Dendritic cell treated with granulocyte-macrophage colony-stimulating factor and Interleukin-4, amounts not matched to agents 40 ng/mL and 50 ng/mL, for 4 days (primary cell): ENCODE measurements at regions not wholly inside any gene's neighbourhood (a gene's known extent, or its start where the extent isn't known, plus 50 kb on each side); places are given as distances from the start of the nearest gene placed in this dataset.
"Not testable (repeated sequence)": the region's sequence is repeated elsewhere in the genome, so short reads cannot be mapped to it uniquely, and the experiment has no call there.

Experiments used
- H3K27ac Mint-ChIP-seq: one replicate; pipeline ENCODE4 v1.8.0; 2022; ENCODE audit warnings: mild to moderate bottlenecking, mixed read lengths
- H3K27me3 Mint-ChIP-seq: one replicate; pipeline ENCODE4 v1.8.0; 2022; ENCODE audit warnings: mild to moderate bottlenecking, mixed read lengths
- H3K36me3 Mint-ChIP-seq: one replicate; pipeline ENCODE4 v1.8.0; 2022; ENCODE audit warnings: low read depth, mixed read lengths
- H3K4me1 Mint-ChIP-seq: one replicate; pipeline ENCODE4 v1.8.0; 2022; ENCODE audit warnings: low read depth, mixed read lengths
- H3K4me3 Mint-ChIP-seq: one replicate; pipeline ENCODE4 v1.8.0; 2022; ENCODE audit warnings: mild to moderate bottlenecking, moderate library complexity, mixed read lengths
- H3K9me3 Mint-ChIP-seq: one replicate; pipeline ENCODE4 v1.8.0; 2022; ENCODE audit warnings: mixed read lengths
- intact Hi-C: fragments of 100-400 bp; cut with micrococcal nuclease; formaldehyde crosslinking; loops from one replicate; pipeline ENCODE4 v1.15.0; 2022

- Mint-ChIP-seq H3K36me3 (no peaks in the 10 kb centered on the region), H3K27ac (no peak overlapping the region), H3K27me3 (no peaks in the 10 kb centered on the region), H3K4me3 (no peak overlapping the region), H3K9me3 (no peaks in the 10 kb centered on the region), H3K4me1 (no peaks in the 10 kb centered on the region)
- intact Hi-C loops = no loop called here
These were observed 176.1 kb upstream of the FGF10 start for GRCh38 chr5:44565360-44565759.

DNA sequence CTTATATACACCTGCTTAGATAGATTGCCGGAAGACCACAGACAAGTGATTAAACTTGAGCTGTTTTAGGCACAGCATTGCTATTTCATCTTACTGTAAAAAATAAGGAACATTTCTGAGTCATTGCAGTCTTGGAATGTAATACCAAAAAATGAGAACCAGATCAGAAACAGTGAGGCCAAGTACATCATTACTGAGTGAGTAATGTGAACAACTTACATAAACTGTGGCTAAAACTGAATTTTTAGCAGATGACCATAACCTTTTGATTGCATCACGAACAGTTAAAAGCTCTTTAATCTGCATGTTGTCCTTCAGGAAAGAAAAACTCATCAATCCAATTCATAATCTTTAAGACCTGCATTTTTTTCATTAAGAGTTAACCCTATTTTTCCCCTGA lies 157.1 kb upstream of the FGF10 start:
- Mint-ChIP-seq H3K4me3 (no peak overlapping the region), H3K9me3 (no peaks in the 10 kb centered on the region), H3K27ac (no peak overlapping the region), H3K36me3 (no peaks in the 10 kb centered on the region), H3K4me1 (no peaks in the 10 kb centered on the region), H3K27me3 (no peaks in the 10 kb centered on the region)
- intact Hi-C loops = no loop called here

GRCh38 chr5:44543511-44543910 lies 154.3 kb upstream of the FGF10 start:
- Mint-ChIP-seq H3K27me3 (no peaks in the 10 kb centered on the region), H3K36me3 (no peaks in the 10 kb centered on the region), H3K9me3 (no peaks in the 10 kb centered on the region), H3K4me3 (no peak overlapping the region), H3K4me1 (no peaks in the 10 kb centered on the region), H3K27ac (no peak overlapping the region)
- intact Hi-C loops = no loop called here

DNA sequence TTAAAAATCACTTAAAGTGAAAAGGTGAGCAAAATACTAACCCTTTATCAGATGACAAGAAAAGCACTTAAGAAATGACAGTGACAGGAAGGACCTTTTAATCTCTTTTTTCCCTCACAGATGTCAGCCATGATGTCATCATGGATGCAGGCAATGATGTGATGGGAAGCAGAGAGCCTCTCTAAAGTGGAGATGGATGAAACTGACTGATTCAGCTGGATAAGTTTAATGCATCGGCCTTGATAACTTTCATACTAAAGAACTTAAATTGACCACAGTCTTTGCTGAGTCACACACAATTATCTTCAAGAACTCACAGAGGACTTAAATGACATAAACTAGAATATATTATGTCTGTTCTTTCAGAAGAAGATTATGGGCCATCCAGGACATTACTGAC lies 153.2 kb upstream of the FGF10 start:
- H3K4me1 Mint-ChIP-seq = no peaks in the 10 kb centered on the region
- H3K36me3 Mint-ChIP-seq = no peaks in the 10 kb centered on the region
- no peaks in the 10 kb centered on the region for H3K27me3 Mint-ChIP-seq
- no peak overlapping the region for H3K4me3 Mint-ChIP-seq
- H3K9me3 Mint-ChIP-seq = no peaks in the 10 kb centered on the region
- intact Hi-C loops = no loop called here
- no peak overlapping the region for H3K27ac Mint-ChIP-seq

DNA sequence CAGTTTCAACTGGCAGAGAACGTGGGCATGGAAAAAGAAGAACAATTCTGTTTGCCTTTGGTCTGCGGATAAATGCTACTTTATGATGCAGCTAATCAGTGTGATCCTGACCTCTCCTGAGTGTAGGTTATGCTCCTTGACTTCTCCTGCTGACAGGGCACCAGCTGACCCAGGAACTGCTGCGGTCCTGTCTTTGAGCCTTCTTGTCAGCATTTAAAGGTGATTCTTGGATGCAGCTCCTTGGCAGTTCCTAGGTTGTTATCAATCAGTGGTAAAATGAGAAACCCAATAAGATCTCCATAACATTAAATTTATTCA lies 150.3 kb upstream of the FGF10 start:
- intact Hi-C loops = loop anchor here (5.0 kb wide), 1 partner anchor 233 kb away; no protein-coding TSS in a partner anchor
- H3K4me1 Mint-ChIP-seq = no peaks in the 10 kb centered on the region
- no peaks in the 10 kb centered on the region for H3K27me3 Mint-ChIP-seq
- no peaks in the 10 kb centered on the region for H3K9me3 Mint-ChIP-seq
- H3K27ac Mint-ChIP-seq = no peak overlapping the region
- H3K4me3 Mint-ChIP-seq = no peak overlapping the region
- no peaks in the 10 kb centered on the region for H3K36me3 Mint-ChIP-seq

GRCh38 chr5:44538797-44539601 lies 149.8 kb upstream of the FGF10 start:
- H3K4me1 Mint-ChIP-seq = no peaks in the 10 kb centered on the region
- intact Hi-C loops = loop anchor here (5.0 kb wide), 1 partner anchor 233 kb away; no protein-coding TSS in a partner anchor
- no peaks in the 10 kb centered on the region for H3K36me3 Mint-ChIP-seq
- H3K4me3 Mint-ChIP-seq = no peak overlapping the region
- H3K27ac Mint-ChIP-seq = no peak overlapping the region
- no peaks in the 10 kb centered on the region for H3K9me3 Mint-ChIP-seq
- H3K27me3 Mint-ChIP-seq = no peaks in the 10 kb centered on the region

DNA sequence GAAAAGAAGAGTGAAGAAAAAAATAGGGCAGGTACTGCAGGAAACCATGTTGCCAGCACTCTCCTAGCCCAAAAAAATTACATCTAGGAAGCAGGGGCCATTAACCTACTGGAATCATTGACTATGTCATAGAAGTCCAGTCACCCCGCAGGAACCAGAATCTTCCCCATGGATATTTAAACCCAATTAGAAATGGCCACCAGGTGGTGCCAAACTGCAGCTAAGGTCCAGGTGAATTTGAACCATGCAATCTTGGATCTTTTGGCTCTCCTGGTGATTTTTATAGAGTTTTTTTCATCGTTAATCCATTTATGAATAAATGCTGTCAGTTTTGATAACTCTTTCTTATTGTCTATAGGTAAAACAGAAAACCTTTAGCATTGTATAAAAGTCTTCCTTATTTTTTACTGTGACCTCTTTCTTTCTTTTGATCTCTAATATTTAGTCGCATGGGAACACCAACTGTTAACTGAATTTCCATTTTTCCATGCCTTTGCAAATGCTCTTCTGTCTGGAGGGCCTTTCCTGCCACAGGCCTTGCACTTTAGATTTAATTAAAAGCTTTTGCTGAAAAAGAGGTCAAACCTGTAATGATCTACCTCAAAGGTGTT lies 147.5 kb upstream of the FGF10 start:
- Mint-ChIP-seq H3K4me3 (no peak overlapping the region), H3K36me3 (no peaks in the 10 kb centered on the region), H3K27me3 (no peaks in the 10 kb centered on the region), H3K27ac (no peak overlapping the region), H3K9me3 (no peaks in the 10 kb centered on the region), H3K4me1 (no peaks in the 10 kb centered on the region)
- intact Hi-C loops = loop anchor here (5.0 kb wide), 1 partner anchor 236 kb away; no protein-coding TSS in a partner anchor

DNA sequence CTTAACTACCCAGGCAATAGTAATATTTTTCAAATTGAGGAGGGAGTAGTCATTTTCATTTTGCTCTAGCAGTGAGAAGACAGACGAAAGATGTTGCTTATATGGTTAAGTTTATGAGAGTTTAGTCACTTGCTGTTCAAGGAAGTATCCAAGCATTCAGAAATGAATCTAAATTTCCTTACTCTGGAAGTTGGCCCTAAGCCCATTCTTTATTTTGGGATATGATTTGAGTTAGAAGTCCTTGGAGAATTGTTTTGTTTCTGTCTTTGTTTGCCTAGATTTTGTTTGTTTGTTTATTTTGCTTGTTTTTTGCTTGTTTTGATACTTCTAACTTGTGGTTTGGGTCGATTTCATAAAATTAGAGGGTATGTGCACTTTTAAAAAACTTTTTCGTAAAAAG lies 146.4 kb upstream of the FGF10 start:
- no peaks in the 10 kb centered on the region for H3K36me3 Mint-ChIP-seq
- no peaks in the 10 kb centered on the region for H3K27me3 Mint-ChIP-seq
- no peak overlapping the region for H3K27ac Mint-ChIP-seq
- H3K9me3 Mint-ChIP-seq = no peaks in the 10 kb centered on the region
- intact Hi-C loops = loop anchor here (5.0 kb wide), 1 partner anchor 237 kb away; no protein-coding TSS in a partner anchor
- H3K4me3 Mint-ChIP-seq = no peak overlapping the region
- H3K4me1 Mint-ChIP-seq = no peaks in the 10 kb centered on the region

- Mint-ChIP-seq H3K36me3 (no peaks in the 10 kb centered on the region), H3K4me1 (no peaks in the 10 kb centered on the region), H3K27me3 (no peaks in the 10 kb centered on the region), H3K27ac (no peak overlapping the region), H3K4me3 (no peak overlapping the region), H3K9me3 (no peaks in the 10 kb centered on the region)
- intact Hi-C loops = no loop called here
These were observed 143.8 kb upstream of the FGF10 start for GRCh38 chr5:44532981-44533380.

DNA sequence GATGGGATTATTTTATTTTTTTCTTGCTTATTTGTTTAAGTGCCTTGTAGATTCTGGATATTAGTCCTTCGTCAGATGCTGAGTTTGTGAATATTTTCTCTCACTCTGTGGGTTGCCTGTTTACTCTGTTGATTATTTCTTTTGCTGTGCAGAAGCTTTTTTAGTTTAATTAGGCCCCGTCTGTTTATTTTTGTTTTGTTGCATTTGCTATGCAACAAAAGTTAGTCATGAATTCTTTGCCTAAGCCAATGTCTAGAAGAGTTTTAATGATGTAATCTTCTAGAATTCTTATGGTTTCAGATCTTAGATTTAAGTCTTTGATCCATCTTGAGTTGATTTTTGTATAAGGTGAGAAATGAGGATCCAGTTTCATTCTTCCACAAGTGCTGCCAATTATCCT lies 142.5 kb upstream of the FGF10 start:
- H3K27ac Mint-ChIP-seq, H3K4me1 Mint-ChIP-seq, H3K4me3 Mint-ChIP-seq, H3K9me3 Mint-ChIP-seq, H3K27me3 Mint-ChIP-seq, intact Hi-C loops, H3K36me3 Mint-ChIP-seq: not testable (repeated sequence)

DNA sequence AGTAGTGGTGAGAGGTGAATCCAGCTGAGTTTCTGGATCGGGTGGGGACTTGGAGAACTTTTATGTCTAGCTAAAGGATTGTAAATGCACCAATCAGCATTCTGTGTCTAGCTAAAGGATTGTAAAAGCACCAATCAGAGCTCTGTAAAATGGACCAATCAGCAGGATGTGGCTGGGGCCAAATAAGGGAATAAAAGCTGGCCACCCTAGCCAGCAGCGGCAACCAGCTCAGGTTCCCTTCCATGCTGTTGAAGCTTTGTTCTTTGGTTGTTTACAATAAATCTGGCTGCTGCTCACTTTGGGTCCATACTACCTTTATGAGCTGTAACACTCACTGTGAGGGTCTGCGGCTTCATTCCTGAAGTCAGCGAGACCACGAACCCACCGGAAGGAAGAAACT lies 141.6 kb upstream of the FGF10 start:
- H3K27ac Mint-ChIP-seq, H3K36me3 Mint-ChIP-seq, H3K9me3 Mint-ChIP-seq, H3K4me3 Mint-ChIP-seq, H3K4me1 Mint-ChIP-seq, H3K27me3 Mint-ChIP-seq, intact Hi-C loops: not testable (repeated sequence)

DNA sequence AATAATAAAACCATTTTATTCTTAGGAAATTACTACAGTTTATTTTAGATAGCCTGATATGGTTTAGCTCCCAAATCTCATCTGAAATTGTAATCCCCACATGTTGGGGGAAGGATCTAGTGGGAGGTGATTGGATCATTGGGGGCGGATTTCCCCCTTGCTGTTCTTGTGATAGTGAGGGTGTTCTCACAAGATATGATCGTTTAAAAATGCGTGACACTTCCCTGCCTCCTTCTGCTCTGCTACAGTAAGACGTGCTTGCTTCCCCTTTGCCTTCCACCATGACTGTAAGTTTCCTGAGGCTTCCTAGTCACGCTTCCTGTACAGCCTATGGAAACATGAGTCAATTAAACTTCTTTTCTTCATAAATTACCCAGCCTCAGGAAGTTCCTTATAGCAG lies 122.4 kb upstream of the FGF10 start:
- H3K36me3 Mint-ChIP-seq = no peaks in the 10 kb centered on the region
- no peaks in the 10 kb centered on the region for H3K4me1 Mint-ChIP-seq
- intact Hi-C loops = no loop called here
- H3K27ac Mint-ChIP-seq = no peak overlapping the region
- H3K9me3 Mint-ChIP-seq = no peaks in the 10 kb centered on the region
- no peak overlapping the region for H3K4me3 Mint-ChIP-seq
- no peaks in the 10 kb centered on the region for H3K27me3 Mint-ChIP-seq

GRCh38 chr5:44506561-44506960 lies 117.3 kb upstream of the FGF10 start:
- Mint-ChIP-seq H3K27ac (no peak overlapping the region), H3K9me3 (no peaks in the 10 kb centered on the region)

GRCh38 chr5:44499381-44499780 lies 110.2 kb upstream of the FGF10 start:
- no peak overlapping the region for H3K27ac Mint-ChIP-seq
- no peaks in the 10 kb centered on the region for H3K4me1 Mint-ChIP-seq
- no peaks in the 10 kb centered on the region for H3K36me3 Mint-ChIP-seq
- H3K9me3 Mint-ChIP-seq = no peaks in the 10 kb centered on the region
- H3K4me3 Mint-ChIP-seq = no peak overlapping the region
- no peaks in the 10 kb centered on the region for H3K27me3 Mint-ChIP-seq
- intact Hi-C loops = no loop called here

More at GRCh38 chr5:44506561-44506960, 117.3 kb upstream of the FGF10 start:
- Mint-ChIP-seq H3K4me3 (no peak overlapping the region), H3K4me1 (no peaks in the 10 kb centered on the region), H3K27me3 (no peaks in the 10 kb centered on the region), H3K36me3 (no peaks in the 10 kb centered on the region)
- intact Hi-C loops = no loop called here

- Mint-ChIP-seq H3K27ac (no peak overlapping the region), H3K36me3 (no peaks in the 10 kb centered on the region), H3K9me3 (peaks cover 3% of the 10 kb centered on the region), H3K4me1 (no peaks in the 10 kb centered on the region), H3K27me3 (no peaks in the 10 kb centered on the region), H3K4me3 (no peak overlapping the region)
- intact Hi-C loops = no loop called here
These were observed 108.4 kb upstream of the FGF10 start for GRCh38 chr5:44497606-44498005.
